ENCODE measurements at regions not wholly inside any gene's neighbourhood (a gene's known extent, or its start where the extent isn't known, plus 50 kb on each side); places are given as distances from the start of the nearest gene placed in this dataset.

GRCh38 chr14:85050180-85050579 lies 479.8 kb upstream of the FLRT2 start:
- no peak for TF ChIP-seq POLR2A (IDR thresholded peaks at IDR 0.05; ENCODE audit: low read depth, low read length)
- no peak for TF ChIP-seq POLR2AphosphoS5 (IDR thresholded peaks at IDR 0.05; ENCODE audit: low read depth, low read length)
- TF ChIP-seq TAF1 (IDR thresholded peaks at IDR 0.05; ENCODE audit: low read depth, low read length) = no peak
- TF ChIP-seq PAX5 (IDR thresholded peaks at IDR 0.05; ENCODE audit: insufficient read depth, low read length, severe bottlenecking) = no peak

Data from GM12891 (cell line).